ENCODE measurements at regions not wholly inside any gene's neighbourhood (a gene's known extent, or its start where the extent isn't known, plus 50 kb on each side); places are given as distances from the start of the nearest gene placed in this dataset.
A peak's percentile ranks its signal among the peaks of the same experiment; 100 is the strongest.
"Not testable (repeated sequence)": the region's sequence is repeated elsewhere in the genome, so short reads cannot be mapped to it uniquely, and the experiment has no call there.

GRCh38 chr1:182331387-182331786 lies 60.2 kb downstream of the GLUL start:
- WGBS, 2 donors: 95 to 100% methylated on average over 1 of the region's 1 CpG
- H3K27me3 ChIP-seq (ENCODE audit: control insufficient read depth in 1 of 2, insufficient read depth in 2 of 2, low read length in 2 of 2): no peaks in the 10 kb centered on the region
- no peak overlapping the region for H3K4me3 ChIP-seq (ENCODE audit: low read depth in 1 of 2, low read length in 2 of 2)
- no peaks in the 10 kb centered on the region for H3K36me3 ChIP-seq (ENCODE audit: control insufficient read depth in 2 of 2, insufficient read depth in 2 of 2, low read length in 1 of 2)
- no peaks in the 10 kb centered on the region for H3K9me3 ChIP-seq (ENCODE audit: control insufficient read depth in 2 of 2, insufficient read depth in 1 of 2, low read depth in 1 of 2, low read length in 1 of 2)
- no peaks in the 10 kb centered on the region for H3K4me1 ChIP-seq (ENCODE audit: control insufficient read depth in 2 of 2, insufficient read depth in 2 of 2, low read length in 1 of 2)
- no peak overlapping the region for H3K27ac ChIP-seq (ENCODE audit: low read depth in 2 of 2, low read length in 1 of 2)

- no peaks in the 10 kb centered on the region for H3K27me3 ChIP-seq (ENCODE audit: control insufficient read depth in 1 of 2, insufficient read depth in 2 of 2, low read length in 2 of 2)
- no peaks in the 10 kb centered on the region for H3K9me3 ChIP-seq (ENCODE audit: control insufficient read depth in 2 of 2, insufficient read depth in 1 of 2, low read depth in 1 of 2, low read length in 1 of 2)
- H3K36me3 ChIP-seq (ENCODE audit: control insufficient read depth in 2 of 2, insufficient read depth in 2 of 2, low read length in 1 of 2): no peaks in the 10 kb centered on the region
- H3K27ac ChIP-seq (ENCODE audit: low read depth in 2 of 2, low read length in 1 of 2): no peak overlapping the region
- H3K4me1 ChIP-seq (ENCODE audit: control insufficient read depth in 2 of 2, insufficient read depth in 2 of 2, low read length in 1 of 2): no peaks in the 10 kb centered on the region
- no peak overlapping the region for H3K4me3 ChIP-seq (ENCODE audit: low read depth in 1 of 2, low read length in 2 of 2)
Observed at GRCh38 chr1:182330303-182330702, 61.3 kb downstream of the GLUL start.

GRCh38 chr1:182329471-182329870 lies 62.1 kb downstream of the GLUL start:
- Histone ChIP-seq H3K36me3 (ENCODE audit: control insufficient read depth in 2 of 2, insufficient read depth in 2 of 2, low read length in 1 of 2) (no peaks in the 10 kb centered on the region), H3K4me3 (ENCODE audit: low read depth in 1 of 2, low read length in 2 of 2) (no peak overlapping the region), H3K9me3 (ENCODE audit: control insufficient read depth in 2 of 2, insufficient read depth in 1 of 2, low read depth in 1 of 2, low read length in 1 of 2) (no peaks in the 10 kb centered on the region), H3K27ac (ENCODE audit: low read depth in 2 of 2, low read length in 1 of 2) (no peak overlapping the region), H3K4me1 (ENCODE audit: control insufficient read depth in 2 of 2, insufficient read depth in 2 of 2, low read length in 1 of 2) (no peaks in the 10 kb centered on the region), H3K27me3 (ENCODE audit: control insufficient read depth in 1 of 2, insufficient read depth in 2 of 2, low read length in 2 of 2) (no peaks in the 10 kb centered on the region)
- 64 to 65% methylated on average over 2 of the region's 2 CpGs for WGBS, 2 donors

GRCh38 chr1:182328591-182328990 lies 63.0 kb downstream of the GLUL start:
- no peaks in the 10 kb centered on the region for H3K27me3 ChIP-seq (ENCODE audit: control insufficient read depth in 1 of 2, insufficient read depth in 2 of 2, low read length in 2 of 2)
- WGBS, 2 donors: 94 to 96% methylated on average over 16 of the region's 16 CpGs
- H3K27ac ChIP-seq (ENCODE audit: low read depth in 2 of 2, low read length in 1 of 2): no peak overlapping the region
- H3K4me1 ChIP-seq (ENCODE audit: control insufficient read depth in 2 of 2, insufficient read depth in 2 of 2, low read length in 1 of 2): no peaks in the 10 kb centered on the region
- no peaks in the 10 kb centered on the region for H3K36me3 ChIP-seq (ENCODE audit: control insufficient read depth in 2 of 2, insufficient read depth in 2 of 2, low read length in 1 of 2)
- H3K9me3 ChIP-seq (ENCODE audit: control insufficient read depth in 2 of 2, insufficient read depth in 1 of 2, low read depth in 1 of 2, low read length in 1 of 2): no peaks in the 10 kb centered on the region
- H3K4me3 ChIP-seq (ENCODE audit: low read depth in 1 of 2, low read length in 2 of 2): no peak overlapping the region

DNA sequence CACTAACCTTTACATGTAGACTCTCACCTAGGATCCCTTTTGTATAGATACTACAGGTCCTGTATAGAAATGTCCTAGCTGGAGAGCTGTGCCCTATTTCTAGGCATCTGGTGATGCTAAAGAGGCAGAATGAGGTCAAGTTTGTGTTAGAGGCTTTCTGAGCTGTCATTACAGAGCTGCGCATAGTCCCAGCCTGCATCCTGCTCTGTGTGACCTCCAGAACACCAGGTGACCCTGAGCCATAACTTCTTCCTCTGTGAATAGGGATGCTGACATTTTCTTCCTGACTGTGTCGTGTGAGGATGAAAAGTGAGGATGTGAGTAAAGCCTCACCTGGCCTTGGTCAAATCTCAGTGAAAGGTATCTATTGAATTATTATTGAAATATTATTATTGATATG lies 66.3 kb downstream of the GLUL start:
- WGBS, 2 donors: 82 to 90% methylated on average over 2 of the region's 2 CpGs
- no peaks in the 10 kb centered on the region for H3K27me3 ChIP-seq (ENCODE audit: control insufficient read depth in 1 of 2, insufficient read depth in 2 of 2, low read length in 2 of 2)
- no peaks in the 10 kb centered on the region for H3K9me3 ChIP-seq (ENCODE audit: control insufficient read depth in 2 of 2, insufficient read depth in 1 of 2, low read depth in 1 of 2, low read length in 1 of 2)
- H3K27ac ChIP-seq (ENCODE audit: low read depth in 2 of 2, low read length in 1 of 2): no peak overlapping the region
- no peak overlapping the region for H3K4me3 ChIP-seq (ENCODE audit: low read depth in 1 of 2, low read length in 2 of 2)
- no peaks in the 10 kb centered on the region for H3K36me3 ChIP-seq (ENCODE audit: control insufficient read depth in 2 of 2, insufficient read depth in 2 of 2, low read length in 1 of 2)
- no peaks in the 10 kb centered on the region for H3K4me1 ChIP-seq (ENCODE audit: control insufficient read depth in 2 of 2, insufficient read depth in 2 of 2, low read length in 1 of 2)

DNA sequence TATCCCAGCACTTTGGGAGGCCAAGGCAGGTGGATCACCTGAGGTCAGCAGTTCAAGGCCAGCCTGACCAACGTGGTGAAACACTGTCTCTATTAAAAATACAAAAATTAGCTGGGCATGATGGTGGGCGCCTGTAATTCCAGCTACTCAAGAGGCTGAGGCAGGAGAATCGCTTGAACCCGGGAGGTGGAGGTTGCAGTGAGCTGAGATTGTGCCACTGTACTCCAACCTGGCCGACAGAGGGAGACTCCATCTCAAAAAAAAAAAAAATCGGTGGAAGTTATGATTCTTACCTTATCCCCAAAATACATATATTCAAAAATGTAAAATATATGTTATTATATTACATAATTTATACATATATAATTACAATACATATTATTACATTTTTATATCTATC lies 70.1 kb downstream of the GLUL start:
- not testable (repeated sequence) for H3K9me3 ChIP-seq (ENCODE audit: control insufficient read depth in 2 of 2, insufficient read depth in 1 of 2, low read depth in 1 of 2, low read length in 1 of 2); H3K27me3 ChIP-seq (ENCODE audit: control insufficient read depth in 1 of 2, insufficient read depth in 2 of 2, low read length in 2 of 2); H3K4me1 ChIP-seq (ENCODE audit: control insufficient read depth in 2 of 2, insufficient read depth in 2 of 2, low read length in 1 of 2); H3K36me3 ChIP-seq (ENCODE audit: control insufficient read depth in 2 of 2, insufficient read depth in 2 of 2, low read length in 1 of 2); H3K27ac ChIP-seq (ENCODE audit: low read depth in 2 of 2, low read length in 1 of 2); H3K4me3 ChIP-seq (ENCODE audit: low read depth in 1 of 2, low read length in 2 of 2)
- 84 to 85% methylated on average over 6 of the region's 6 CpGs for WGBS, 2 donors

- 44 to 47% methylated on average over 1 of the region's 1 CpG for WGBS, 2 donors
- no peaks in the 10 kb centered on the region for H3K4me1 ChIP-seq (ENCODE audit: control insufficient read depth in 2 of 2, insufficient read depth in 2 of 2, low read length in 1 of 2)
- no peaks in the 10 kb centered on the region for H3K27me3 ChIP-seq (ENCODE audit: control insufficient read depth in 1 of 2, insufficient read depth in 2 of 2, low read length in 2 of 2)
- no peaks in the 10 kb centered on the region for H3K9me3 ChIP-seq (ENCODE audit: control insufficient read depth in 2 of 2, insufficient read depth in 1 of 2, low read depth in 1 of 2, low read length in 1 of 2)
- no peak overlapping the region for H3K4me3 ChIP-seq (ENCODE audit: low read depth in 1 of 2, low read length in 2 of 2)
- H3K36me3 ChIP-seq (ENCODE audit: control insufficient read depth in 2 of 2, insufficient read depth in 2 of 2, low read length in 1 of 2): no peaks in the 10 kb centered on the region
- H3K27ac ChIP-seq (ENCODE audit: low read depth in 2 of 2, low read length in 1 of 2): peak overlapping the region in 1 of 2 donors; percentile 66
Observed at GRCh38 chr1:182317611-182318161, 73.9 kb downstream of the GLUL start.

- not testable (repeated sequence) for H3K4me1 ChIP-seq (ENCODE audit: control insufficient read depth in 2 of 2, insufficient read depth in 2 of 2, low read length in 1 of 2); H3K36me3 ChIP-seq (ENCODE audit: control insufficient read depth in 2 of 2, insufficient read depth in 2 of 2, low read length in 1 of 2); H3K4me3 ChIP-seq (ENCODE audit: low read depth in 1 of 2, low read length in 2 of 2); H3K9me3 ChIP-seq (ENCODE audit: control insufficient read depth in 2 of 2, insufficient read depth in 1 of 2, low read depth in 1 of 2, low read length in 1 of 2); H3K27ac ChIP-seq (ENCODE audit: low read depth in 2 of 2, low read length in 1 of 2); H3K27me3 ChIP-seq (ENCODE audit: control insufficient read depth in 1 of 2, insufficient read depth in 2 of 2, low read length in 2 of 2)
- WGBS, 2 donors: 83 to 85% methylated on average over 3 of the region's 3 CpGs
Observed at GRCh38 chr1:182316454-182316853, 75.1 kb downstream of the GLUL start.

- H3K27ac ChIP-seq (ENCODE audit: low read depth in 2 of 2, low read length in 1 of 2): no peak overlapping the region
- no peaks in the 10 kb centered on the region for H3K36me3 ChIP-seq (ENCODE audit: control insufficient read depth in 2 of 2, insufficient read depth in 2 of 2, low read length in 1 of 2)
- H3K4me3 ChIP-seq (ENCODE audit: low read depth in 1 of 2, low read length in 2 of 2): no peak overlapping the region
- no peaks in the 10 kb centered on the region for H3K4me1 ChIP-seq (ENCODE audit: control insufficient read depth in 2 of 2, insufficient read depth in 2 of 2, low read length in 1 of 2)
- no peaks in the 10 kb centered on the region for H3K9me3 ChIP-seq (ENCODE audit: control insufficient read depth in 2 of 2, insufficient read depth in 1 of 2, low read depth in 1 of 2, low read length in 1 of 2)
- WGBS, 2 donors: 35 to 39% methylated on average over 5 of the region's 5 CpGs
- H3K27me3 ChIP-seq (ENCODE audit: control insufficient read depth in 1 of 2, insufficient read depth in 2 of 2, low read length in 2 of 2): no peaks in the 10 kb centered on the region
Observed at GRCh38 chr1:182315167-182315556, 76.4 kb downstream of the GLUL start.

DNA sequence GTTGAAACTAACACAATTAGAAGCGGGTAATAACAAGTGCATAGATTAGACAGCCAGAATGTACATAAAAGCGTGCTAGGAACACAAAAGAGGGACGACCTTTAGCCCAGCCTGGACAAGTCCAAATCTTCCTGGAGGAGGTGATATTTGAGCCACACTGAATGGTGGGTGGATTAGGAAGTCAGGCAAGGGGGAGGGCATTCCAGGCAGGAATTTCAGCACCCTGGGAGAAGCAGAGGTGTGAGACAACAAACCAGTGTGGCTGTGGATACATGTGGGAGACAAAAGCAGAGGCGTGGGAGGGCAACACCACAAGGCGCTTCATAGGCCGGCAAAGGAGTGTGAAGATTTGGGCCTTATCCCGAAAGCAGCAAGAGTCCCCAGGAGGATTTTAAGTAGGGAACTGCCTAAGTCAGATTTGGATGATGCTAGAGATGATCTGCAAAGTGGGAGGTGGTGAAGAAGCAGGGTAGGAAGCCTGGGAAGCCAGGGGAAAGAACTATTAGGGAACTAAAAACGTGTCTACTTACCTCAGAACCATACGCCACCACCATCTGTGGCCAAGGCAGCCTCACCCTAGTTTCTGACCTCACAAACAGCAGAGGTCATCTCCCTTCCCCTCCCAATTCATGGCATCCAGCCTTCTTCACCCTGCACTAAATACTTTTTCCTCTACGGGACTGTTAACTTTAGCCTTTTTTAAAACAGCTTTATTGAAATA lies 81.8 kb downstream of the GLUL start:
- no peaks in the 10 kb centered on the region for H3K4me1 ChIP-seq (ENCODE audit: control insufficient read depth in 2 of 2, insufficient read depth in 2 of 2, low read length in 1 of 2)
- 59 to 62% methylated on average over 10 of the region's 10 CpGs for WGBS, 2 donors
- H3K27ac ChIP-seq (ENCODE audit: low read depth in 2 of 2, low read length in 1 of 2): no peak overlapping the region
- H3K36me3 ChIP-seq (ENCODE audit: control insufficient read depth in 2 of 2, insufficient read depth in 2 of 2, low read length in 1 of 2): no peaks in the 10 kb centered on the region
- H3K27me3 ChIP-seq (ENCODE audit: control insufficient read depth in 1 of 2, insufficient read depth in 2 of 2, low read length in 2 of 2): no peaks in the 10 kb centered on the region
- no peak overlapping the region for H3K4me3 ChIP-seq (ENCODE audit: low read depth in 1 of 2, low read length in 2 of 2)
- no peaks in the 10 kb centered on the region for H3K9me3 ChIP-seq (ENCODE audit: control insufficient read depth in 2 of 2, insufficient read depth in 1 of 2, low read depth in 1 of 2, low read length in 1 of 2)

All from esophagus (tissue), 2 donors.